GM19463 (cell line): ENCODE measurements at regions not wholly inside any gene's neighbourhood (a gene's known extent, or its start where the extent isn't known, plus 50 kb on each side); places are given as distances from the start of the nearest gene placed in this dataset.
"Not testable (repeated sequence)": the region's sequence is repeated elsewhere in the genome, so short reads cannot be mapped to it uniquely, and the experiment has no call there.

Experiments used
- ATAC-seq: cut with Tn5 transposase; IDR thresholded peaks from one replicate; pipeline ENCODE4 v1.9.1; 2021; ENCODE audit warnings: mild to moderate bottlenecking, moderate library complexity; ENCODE audit not compliant: unreplicated experiment

DNA sequence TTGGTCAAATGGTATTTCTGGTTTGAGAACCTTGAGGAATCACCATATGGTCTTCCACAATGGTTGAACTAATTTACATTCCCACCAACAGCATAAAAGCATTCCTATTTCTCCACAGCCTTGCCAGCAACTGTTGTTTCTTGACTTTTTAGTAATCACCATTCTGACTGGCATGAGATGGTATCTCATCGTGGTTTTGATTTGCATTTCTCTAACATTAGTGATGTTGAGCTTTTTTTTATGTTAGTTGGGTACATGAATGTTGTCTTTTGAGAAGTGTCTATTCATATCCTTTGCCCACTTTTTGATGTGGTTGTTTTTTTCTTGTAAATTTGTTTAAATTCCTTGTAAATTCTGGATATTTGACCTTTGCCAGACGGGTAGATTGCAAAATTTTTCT lies 679.7 kb downstream of the METTL15 start:
- ATAC-seq = not testable (repeated sequence)

DNA sequence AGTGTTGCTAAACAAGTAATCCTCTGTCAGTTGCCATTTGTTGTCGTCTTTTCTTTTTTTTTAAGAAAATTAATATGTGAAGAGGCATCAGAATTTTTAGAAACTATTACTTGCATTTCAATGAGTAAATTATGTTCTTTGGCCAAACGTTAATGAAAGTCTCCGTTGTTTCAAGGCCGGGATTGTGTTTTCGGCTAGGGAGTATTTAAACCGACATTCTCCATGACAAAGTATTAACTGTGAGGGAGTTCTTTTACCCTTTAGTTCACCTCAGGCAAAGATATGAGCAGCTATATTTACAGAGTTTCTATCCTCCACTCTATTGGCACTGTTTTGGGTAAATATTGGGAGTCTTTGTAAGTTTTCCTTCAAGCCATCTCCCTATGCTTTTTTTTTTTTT lies 668.9 kb downstream of the METTL15 start:
- ATAC-seq = no peak

DNA sequence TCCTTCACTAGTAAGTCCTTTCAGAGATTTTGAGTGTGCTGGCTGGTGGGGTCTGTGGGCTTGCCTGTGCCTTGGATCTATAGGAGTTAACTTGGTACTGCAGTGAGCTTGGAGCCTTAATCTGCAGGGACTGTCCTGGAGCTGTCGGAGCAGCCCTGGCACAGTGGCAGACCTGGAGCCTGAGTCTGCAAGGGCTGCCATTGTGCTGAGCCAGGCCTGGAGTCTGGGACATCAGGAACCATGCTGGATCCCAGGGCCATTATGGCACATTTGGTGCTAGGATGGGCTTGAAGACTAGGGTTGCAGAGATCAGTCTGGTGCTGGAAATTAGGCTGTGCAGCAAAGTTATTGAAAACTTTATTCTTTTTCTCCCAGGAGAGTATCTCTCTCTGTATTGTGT lies 665.4 kb downstream of the METTL15 start:
- ATAC-seq = no peak

DNA sequence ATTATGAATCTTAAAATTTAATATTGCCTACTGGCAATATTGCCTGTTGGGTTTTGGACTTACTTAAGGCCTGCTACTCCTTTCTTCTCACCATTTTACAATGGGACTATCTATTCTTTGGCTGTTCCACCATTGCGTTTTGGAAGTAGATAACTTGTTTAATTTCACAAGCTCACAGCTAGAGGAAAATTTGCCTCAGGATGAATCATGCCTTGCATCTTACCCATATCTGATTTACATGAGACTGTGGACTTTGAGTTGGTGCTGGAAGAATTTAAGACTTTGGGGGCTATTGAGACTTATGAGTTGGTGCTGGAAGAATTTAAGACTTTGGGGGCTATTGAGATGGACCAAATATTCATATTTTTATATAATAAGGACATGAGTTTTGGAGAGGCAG lies 662.6 kb downstream of the METTL15 start:
- ATAC-seq = no peak

DNA sequence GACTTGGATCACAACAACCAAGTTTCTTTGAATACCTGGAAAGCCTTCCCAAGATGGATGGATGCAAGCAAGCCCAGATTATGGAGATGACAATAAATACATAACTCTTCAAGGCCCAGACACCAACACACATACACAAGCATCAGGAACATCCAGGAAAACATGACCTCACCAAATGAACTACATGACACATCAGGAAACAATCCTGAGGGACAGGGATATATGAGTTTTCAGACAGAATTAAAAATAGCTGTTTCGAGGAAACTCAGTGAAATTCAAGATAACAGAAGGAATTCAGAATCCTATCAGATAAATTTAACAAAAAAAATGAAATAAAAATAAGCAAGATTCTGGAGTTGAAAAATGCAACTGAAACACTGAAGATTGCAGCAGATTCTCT lies 659.4 kb downstream of the METTL15 start:
- no peak for ATAC-seq

DNA sequence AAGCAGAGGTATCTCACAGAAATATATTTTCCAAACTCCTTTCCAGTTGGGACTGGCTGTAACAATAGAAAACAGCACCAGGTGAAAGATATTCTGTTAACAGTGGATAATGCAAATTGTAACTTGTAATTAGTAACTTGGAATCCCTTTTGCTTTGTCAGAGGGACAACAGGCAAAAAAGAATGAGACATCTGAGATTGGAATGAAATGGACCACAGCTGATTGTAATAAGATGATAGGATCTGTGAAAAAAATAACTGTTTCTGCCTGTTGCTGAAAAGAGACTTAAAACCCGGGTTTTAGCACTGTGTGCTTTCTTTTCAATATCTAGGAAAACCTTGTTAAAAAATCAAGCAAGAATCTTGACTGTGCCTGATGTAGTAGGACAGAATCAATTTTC lies 655.7 kb downstream of the METTL15 start:
- ATAC-seq = no peak

DNA sequence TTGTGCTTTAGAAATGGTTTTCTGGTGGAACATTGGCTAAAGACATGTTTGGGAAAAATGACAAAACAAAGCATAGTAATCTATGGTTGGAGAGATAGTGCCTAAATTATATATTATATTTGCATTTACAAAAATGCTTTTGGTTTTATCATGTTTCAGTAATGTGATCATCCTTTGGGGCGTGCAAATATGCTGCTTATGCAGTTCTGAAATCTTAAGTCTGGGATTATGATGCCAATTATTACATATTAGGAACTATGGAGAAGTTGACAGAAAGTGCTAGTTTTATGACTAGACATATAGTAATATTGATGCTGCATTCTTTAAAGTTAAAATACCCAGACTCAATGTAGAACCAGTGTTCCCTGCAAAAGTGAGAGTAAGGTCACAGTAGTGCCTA lies 655.0 kb downstream of the METTL15 start:
- ATAC-seq = no peak

DNA sequence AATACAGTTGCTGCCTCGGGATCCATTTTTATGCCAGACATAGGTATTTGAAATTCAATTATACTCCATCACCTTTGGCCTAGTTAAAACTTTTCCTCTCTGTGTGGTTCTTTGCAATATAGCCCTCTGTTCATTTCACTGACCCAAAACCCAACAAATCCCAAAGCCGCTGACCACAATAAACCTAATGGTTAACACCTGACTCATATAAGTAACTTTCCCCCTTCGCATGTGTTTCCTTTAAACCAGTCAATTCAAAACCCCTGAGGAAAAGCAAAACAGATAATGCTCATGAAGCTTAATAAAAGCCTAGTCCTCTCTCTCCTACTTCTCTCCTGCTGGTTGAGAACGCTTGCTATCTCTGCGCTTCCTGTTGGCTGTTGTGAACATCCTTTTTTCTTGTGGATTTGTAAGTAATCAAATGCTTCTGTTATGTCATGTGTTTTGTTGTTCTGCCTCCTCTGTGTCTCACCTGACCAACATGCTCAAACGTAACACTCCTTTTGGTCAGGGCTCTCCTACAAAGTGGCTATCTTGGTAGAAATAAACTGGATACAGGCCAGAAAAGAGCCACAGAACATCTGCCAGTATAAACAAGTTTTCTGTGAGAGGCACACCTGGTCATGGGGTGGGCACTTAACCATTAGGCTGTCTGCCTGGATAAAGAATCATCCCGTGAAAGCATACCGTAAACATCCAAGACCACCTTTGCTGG lies 652.6 kb downstream of the METTL15 start:
- ATAC-seq = no peak

DNA sequence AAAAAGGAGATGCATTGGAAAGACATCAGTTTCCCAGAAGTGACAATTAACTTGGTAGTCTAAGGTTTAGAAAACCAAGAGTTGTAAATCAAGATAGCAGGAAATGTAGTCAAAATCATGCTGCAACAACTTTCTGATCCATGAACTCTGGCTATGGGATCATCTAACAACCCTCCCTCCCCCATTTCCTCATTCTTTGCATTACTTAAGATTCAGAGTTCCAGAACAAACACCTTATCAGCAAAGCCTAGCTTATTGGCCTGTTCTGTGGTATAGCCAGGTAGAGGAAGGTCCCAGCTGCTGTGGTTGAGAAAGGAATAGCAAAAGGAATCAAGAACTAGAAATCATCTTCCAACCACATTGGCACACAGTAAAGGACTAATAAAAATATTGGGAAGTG lies 651.1 kb downstream of the METTL15 start:
- no peak for ATAC-seq

DNA sequence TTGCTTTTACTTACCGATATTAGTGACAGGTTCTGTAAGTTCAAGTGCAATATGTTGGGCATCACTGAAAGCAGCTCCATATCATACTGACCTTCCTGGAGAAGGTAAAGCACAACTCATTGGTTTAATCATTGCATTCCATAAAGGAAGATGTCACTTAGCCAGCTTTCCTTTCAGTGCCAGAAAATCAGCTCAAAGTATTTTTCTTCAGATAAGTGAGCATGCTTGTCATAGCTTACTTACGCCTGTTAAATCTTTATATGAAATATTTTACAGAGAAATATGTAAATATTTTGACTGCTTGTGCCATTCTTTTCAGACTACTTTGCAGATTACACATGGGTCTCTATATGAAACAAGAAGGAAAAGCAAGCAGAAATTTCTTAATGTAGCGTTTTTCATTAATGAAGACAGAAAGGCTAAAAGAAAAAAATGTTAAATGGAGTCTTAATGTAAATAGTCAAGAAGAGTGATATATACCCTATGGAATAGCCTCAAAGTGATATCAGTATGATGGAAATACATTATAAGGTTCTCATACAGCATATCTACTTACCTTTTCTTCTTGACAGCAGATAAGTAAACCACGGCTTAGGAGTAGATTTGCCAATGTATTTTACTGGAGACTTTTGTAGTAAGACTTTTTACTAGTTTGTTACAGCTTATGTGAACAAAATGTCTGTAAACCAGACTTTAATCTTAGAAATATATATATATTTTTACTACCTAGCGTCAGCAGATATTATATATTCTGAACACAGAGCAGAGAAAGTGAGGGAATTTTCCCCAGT lies 649.7 kb downstream of the METTL15 start:
- no peak for ATAC-seq

DNA sequence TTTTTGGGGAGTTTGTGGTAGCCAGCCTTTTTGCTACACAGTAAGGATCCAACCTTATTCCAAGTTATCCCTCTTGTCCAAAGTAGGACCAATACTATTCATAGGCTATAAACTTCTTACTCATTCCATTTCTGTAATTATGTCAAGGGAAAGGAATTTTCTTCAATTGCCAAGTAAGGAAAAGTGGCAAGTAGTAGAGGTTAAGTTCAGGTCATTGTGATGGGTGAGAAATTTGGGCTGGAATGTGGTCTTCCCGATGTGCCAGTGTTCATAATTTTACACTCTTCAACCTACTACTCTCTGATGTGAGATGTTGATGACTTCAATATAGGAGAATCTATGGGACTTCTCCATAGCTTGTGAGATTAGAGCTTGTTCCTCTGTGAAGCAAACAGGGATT lies 648.8 kb downstream of the METTL15 start:
- no peak for ATAC-seq

DNA sequence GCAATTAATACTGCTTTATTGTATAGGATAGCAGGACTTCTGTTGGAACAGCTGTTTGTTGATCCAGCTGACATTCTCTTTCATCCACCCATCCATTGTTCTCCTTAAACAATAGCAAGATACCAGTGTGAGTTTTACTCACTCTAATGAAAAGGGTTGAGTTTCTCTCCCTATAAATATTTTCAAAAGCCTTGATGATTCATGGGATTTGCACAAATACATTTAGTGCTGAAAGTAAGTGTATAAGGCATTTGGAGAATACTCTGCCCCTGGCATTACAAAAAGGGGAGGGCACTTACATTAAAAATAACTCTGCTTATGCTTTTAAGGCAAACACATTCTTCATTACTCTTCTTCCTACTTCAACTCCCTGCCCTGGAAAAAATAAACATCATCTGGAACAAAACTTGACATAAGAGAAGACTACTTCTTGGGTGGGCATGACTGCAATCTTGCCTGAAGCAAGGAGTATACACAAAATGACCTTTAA lies 634.9 kb downstream of the METTL15 start:
- no peak for ATAC-seq

DNA sequence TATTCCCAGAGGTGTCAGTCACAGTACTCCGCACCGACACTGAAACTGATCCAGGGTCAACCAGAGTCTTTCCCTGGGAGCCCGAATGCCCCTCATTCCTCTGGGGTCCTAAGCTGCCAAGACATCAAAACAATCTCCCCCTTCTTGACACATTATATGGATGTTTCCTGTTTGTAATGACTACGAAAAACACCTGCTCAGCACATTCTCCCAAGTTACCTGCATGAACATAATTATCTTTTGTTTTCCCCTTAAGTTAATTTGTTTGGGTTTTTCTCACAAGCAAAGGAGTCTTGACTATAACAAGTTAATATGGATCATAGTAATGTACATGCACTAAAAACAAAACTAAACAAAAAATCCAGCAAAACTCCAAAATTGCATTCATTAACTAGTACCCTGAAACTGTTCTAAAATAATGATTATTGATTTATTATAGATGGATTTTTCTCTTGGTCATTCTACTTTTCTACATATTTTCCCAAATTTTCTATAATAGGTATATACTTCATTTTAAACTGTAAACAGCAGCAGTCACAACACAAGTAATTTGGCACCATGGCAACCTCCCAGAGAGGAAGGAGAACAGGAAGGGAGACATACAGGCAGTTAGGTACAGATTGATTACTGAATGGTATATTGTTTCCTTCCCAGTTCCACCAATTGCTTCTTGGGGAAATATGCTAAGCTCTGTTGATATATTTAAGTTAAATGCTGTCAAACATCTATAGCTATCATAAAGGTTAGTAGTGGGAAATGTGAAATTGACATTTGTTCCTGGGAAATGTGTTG lies 631.5 kb downstream of the METTL15 start:
- ATAC-seq = no peak

DNA sequence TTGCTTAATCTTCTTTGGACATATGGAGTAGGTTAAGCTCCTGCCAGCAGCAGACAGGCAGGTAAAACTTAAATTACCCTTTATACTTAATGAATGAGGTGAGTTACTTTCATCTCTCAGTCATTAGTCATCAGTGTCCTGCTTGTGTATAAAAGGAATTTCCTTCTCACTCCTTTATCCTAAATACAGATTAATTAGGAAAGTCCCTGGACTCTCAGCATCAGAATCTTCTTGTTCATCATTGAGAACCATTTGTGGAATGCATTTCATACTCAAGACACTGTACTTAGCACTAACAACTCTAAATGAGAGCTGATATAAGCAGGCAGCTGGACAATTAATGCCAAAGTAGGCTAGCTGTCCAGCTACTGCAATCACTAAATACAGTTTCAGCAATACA lies 630.4 kb downstream of the METTL15 start:
- no peak for ATAC-seq

DNA sequence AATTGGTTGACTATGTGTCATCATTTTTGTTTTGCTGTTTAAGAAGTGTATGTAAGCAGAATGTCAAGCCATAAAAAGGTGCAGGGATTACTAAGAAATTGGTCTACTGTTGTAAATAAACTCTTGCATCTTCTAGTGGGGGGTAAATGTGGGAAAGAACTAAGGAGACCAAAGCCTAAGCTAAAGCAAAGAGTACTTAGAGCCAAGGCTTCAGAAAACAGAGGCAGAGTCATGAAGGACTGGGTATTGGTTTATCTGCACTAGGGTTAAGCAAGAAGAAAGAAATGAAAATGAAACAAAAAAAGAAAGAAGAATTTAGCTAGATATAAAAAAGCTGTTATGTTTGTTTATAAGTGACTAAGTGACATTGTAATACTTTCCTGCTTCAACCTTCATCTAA lies 628.1 kb downstream of the METTL15 start:
- ATAC-seq = no peak

DNA sequence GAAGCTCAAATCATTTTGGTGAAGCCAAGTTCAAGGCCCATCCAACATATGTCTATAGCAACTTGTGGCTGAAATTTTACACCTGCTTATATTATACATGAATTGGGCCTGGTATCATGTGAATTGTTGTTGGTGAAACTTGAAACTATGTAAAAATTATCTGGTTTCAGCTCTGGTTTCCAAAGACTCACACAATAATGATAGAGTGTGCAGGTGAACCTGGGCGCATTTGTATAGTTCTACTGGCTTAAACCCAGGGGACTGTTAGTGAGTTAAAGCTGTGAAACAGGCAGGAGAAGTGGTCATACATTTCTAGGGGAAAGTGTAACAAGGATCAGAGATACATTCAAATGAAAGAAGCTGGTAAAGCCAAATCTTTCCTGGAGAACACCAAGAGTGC lies 627.3 kb downstream of the METTL15 start:
- no peak for ATAC-seq

DNA sequence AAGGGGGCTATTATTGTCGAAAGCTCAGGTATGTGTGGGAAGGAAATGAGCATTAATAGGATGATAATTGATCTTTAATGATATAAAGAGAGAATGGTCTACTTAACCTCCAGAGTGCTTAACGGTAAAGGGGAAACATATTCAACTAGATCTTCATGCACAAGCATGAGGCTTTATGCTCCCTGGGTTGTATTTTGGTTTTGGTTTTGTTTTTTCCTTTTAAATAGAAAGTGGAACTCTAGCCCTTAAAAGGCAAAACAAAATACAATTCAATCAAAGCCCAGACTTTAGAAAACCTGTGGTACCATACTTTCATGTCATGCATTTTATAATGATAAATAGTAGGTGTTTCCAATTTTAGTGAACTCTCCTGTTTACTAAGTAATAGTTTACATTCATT lies 622.7 kb downstream of the METTL15 start:
- no peak for ATAC-seq

DNA sequence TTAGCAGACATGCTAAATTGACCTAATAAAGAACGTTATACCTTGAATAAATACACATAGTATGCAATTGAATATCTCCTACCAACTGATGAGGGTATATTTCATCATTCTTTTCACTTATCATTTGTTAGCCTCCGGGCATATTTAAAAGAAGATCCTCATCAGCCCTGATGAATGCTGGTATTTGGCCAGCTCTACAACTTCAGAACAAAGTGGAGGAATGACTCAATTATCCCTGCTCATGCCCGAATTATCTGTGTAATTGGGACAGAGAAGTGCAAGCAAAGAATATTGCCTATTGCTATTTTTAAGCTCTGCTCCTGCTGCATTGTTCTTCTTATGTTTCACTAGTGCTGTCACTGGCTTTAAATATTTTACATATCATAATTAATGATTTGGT lies 622.1 kb downstream of the METTL15 start:
- ATAC-seq = no peak

DNA sequence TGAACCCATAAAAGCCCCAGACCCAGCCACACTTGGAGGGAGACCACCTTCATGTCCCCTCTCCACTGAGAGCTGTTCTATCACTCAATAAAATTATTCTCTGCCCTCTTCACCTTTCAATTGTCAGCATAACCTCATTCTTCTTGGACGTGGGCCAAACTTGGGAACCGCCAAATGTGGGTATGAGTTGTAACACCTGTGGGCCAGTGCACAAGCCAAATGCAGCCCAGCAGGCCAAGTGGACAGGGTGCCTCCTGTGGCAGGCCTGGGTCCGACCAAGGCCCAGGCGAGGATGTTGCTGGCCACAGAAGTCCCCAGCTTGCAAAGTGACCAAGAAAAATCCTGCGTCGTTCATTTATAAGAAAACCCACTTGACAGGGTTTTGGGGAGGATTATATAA lies 621.2 kb downstream of the METTL15 start:
- ATAC-seq = no peak

DNA sequence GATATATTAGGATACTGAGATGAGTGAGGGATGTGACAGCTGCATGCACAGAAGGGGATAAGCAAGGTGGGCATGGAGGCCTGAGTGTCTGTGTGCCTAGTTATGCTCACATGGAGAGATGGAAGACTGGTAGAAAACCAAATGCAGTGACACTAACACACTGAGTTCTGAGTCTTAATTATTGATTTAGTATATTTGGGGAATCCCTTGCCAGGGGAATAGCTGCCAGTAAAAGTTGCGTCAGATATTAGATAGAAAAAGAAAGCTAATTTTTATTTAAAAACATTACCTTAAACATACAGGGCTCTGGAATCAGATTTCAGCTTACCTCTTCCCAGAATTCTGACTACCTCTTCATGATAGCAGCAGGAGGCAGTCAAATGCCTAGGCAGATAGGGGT lies 620.5 kb downstream of the METTL15 start:
- ATAC-seq = no peak

DNA sequence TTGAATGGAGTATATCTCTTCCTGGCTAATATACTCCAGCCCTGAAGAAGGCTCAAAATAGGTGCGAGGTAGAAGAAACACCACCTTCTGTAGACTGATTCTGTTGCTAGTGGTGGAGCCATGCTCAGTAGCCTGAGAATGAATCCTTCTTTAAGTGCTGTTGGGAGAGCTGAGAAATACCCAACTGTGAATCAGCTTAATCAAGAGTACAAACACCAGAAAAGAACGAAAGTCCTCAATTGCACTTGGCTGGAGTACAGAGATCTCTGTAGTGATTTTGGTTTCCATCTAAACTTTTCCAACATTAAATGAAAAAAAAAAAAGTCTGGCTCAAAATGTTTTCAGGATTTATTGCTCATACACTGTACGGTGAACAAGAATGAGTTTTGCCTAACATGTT lies 619.1 kb downstream of the METTL15 start:
- no peak for ATAC-seq

DNA sequence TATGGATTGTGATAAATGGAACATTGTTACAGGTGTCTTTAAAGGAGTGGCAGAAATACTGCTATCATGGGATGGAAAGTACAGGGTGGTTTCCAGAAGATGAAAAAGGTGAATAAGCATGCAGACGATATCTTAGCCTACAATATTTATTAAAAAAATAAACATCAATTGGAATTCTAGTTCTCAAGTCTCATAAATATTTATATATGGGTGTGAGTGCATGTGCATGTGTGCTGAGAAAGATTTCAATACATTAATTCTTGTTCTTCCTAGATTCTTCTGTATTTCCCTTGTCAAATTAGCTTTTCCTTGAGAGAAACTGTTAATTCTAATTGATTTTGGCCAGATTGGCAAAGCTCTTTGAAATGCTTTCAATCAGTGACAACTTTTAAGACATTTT lies 618.2 kb downstream of the METTL15 start:
- no peak for ATAC-seq
